Tibial nerve (tissue), 4 donors: ENCODE measurements at regions not wholly inside any gene's neighbourhood (a gene's known extent, or its start where the extent isn't known, plus 50 kb on each side); places are given as distances from the start of the nearest gene placed in this dataset.

Source experiments
- CTCF ChIP-seq, 5 experiments: fragments of 200-600 bp in 3 of 5; fragments of 450-650 bp in 2 of 5; sonication (generic) in 3 of 5; IDR thresholded peaks; one replicate each; pipeline ENCODE4 v1.5.1; 2016 to 2019; ENCODE audit warnings: antibody characterized with exemption in 5 of 5, mild to moderate bottlenecking in 3 of 5, moderate library complexity in 2 of 5
- EP300 ChIP-seq, 2 donors: sonication (generic); formaldehyde crosslinking; IDR thresholded peaks; one replicate each; pipeline ENCODE4 v1.6.1; 2017; ENCODE audit warnings: antibody characterized with exemption in 2 of 2, mild to moderate bottlenecking in 1 of 2

- TF ChIP-seq CTCF (IDR thresholded peaks at IDR 0.05) (no peak), EP300 (IDR thresholded peaks at IDR 0.05) (no peak)
These were observed 252.4 kb upstream of the FAT4 start for GRCh38 chr4:125062115-125063050.
